ENCODE measurements at regions not wholly inside any gene's neighbourhood (a gene's known extent, or its start where the extent isn't known, plus 50 kb on each side); places are given as distances from the start of the nearest gene placed in this dataset.

DNA sequence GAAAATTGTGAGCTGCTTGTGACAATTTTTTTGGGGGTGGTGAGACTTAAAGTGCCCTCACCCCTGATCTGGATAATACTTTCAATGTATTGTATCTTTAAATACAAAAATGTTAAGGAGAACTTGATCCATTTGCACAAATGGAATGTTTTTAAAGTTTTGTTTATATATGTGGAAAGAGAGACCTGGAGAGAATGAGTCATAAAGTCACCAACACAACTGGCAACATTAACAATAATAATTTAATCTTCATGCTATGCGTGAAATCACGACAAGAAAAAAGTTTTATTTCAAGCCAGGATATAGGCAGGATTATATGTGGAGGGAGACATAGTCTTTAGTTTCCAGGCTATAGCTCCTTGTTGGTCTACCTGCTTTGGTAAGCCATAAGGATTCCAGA lies 537.5 kb downstream of the GPAM start:
- H3K4me1 Mint-ChIP-seq = no peaks in the 10 kb centered on the region
- 0 out of 2 replicates have a peak, but pooled peaks cover 2% of the 10 kb centered on the region for H3K27me3 Mint-ChIP-seq (ENCODE audit: low read depth)
- DNase-seq (ENCODE audit: low spot score) (no peak), ATAC-seq (no peak)
- CTCF ChIA-PET = interaction anchor here (1.1 kb wide), 1 partner anchor 47 kb away, joined by 5 read pairs; no protein-coding TSS in a partner anchor
- peaks cover 19% of the 10 kb centered on the region for H3K36me3 Mint-ChIP-seq
- peaks cover 48% of the 10 kb centered on the region for H3K9me3 Mint-ChIP-seq
- no peak overlapping the region for H3K4me3 Mint-ChIP-seq
- POLR2A ChIA-PET = no interaction called here
- TF ChIP-seq GRHL2 (CRISPR knock-in tag; IDR thresholded peaks at IDR 0.05; ENCODE audit: insufficient replicate concordance, severe bottlenecking) (no peak), PREB (CRISPR knock-in tag; IDR thresholded peaks at IDR 0.05; ENCODE audit: borderline replicate concordance) (no peak), ZNF416 (CRISPR knock-in tag; IDR thresholded peaks at IDR 0.05) (no peak), USF2 (CRISPR knock-in tag; IDR thresholded peaks at IDR 0.05) (no peak), NFE2L1 (CRISPR knock-in tag; IDR thresholded peaks at IDR 0.05) (no peak), ETV6 (CRISPR knock-in tag; IDR thresholded peaks at IDR 0.05) (no peak), FOXK1 (CRISPR knock-in tag; IDR thresholded peaks at IDR 0.05) (no peak), MYBL2 (CRISPR knock-in tag; IDR thresholded peaks at IDR 0.05) (no peak), NR2C2 (CRISPR knock-in tag; IDR thresholded peaks at IDR 0.05) (no peak), ATF6 (CRISPR knock-in tag; IDR thresholded peaks at IDR 0.05) (no peak), ZNF512 (CRISPR knock-in tag; IDR thresholded peaks at IDR 0.05; ENCODE audit: borderline replicate concordance) (no peak), ZNF423 (CRISPR knock-in tag; IDR thresholded peaks at IDR 0.05) (no peak), PRRX2 (CRISPR knock-in tag; IDR thresholded peaks at IDR 0.05) (no peak), OVOL2 (CRISPR knock-in tag; IDR thresholded peaks at IDR 0.05; ENCODE audit: borderline replicate concordance) (no peak), EMX1 (CRISPR knock-in tag; IDR thresholded peaks at IDR 0.05) (no peak), ESRRA (CRISPR knock-in tag; IDR thresholded peaks at IDR 0.05; ENCODE audit: borderline replicate concordance) (no peak)
- TF ChIP-seq, protein P1, sequence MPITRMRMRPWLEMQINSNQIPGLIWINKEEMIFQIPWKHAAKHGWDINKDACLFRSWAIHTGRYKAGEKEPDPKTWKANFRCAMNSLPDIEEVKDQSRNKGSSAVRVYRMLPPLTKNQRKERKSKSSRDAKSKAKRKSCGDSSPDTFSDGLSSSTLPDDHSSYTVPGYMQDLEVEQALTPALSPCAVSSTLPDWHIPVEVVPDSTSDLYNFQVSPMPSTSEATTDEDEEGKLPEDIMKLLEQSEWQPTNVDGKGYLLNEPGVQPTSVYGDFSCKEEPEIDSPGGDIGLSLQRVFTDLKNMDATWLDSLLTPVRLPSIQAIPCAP (CRISPR knock-in tag; IDR thresholded peaks at IDR 0.05) = no peak
- TF ChIP-seq, protein P2, sequence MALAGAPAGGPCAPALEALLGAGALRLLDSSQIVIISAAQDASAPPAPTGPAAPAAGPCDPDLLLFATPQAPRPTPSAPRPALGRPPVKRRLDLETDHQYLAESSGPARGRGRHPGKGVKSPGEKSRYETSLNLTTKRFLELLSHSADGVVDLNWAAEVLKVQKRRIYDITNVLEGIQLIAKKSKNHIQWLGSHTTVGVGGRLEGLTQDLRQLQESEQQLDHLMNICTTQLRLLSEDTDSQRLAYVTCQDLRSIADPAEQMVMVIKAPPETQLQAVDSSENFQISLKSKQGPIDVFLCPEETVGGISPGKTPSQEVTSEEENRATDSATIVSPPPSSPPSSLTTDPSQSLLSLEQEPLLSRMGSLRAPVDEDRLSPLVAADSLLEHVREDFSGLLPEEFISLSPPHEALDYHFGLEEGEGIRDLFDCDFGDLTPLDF (CRISPR knock-in tag; IDR thresholded peaks at IDR 0.05) = no peak
- TF ChIP-seq, protein P3, sequence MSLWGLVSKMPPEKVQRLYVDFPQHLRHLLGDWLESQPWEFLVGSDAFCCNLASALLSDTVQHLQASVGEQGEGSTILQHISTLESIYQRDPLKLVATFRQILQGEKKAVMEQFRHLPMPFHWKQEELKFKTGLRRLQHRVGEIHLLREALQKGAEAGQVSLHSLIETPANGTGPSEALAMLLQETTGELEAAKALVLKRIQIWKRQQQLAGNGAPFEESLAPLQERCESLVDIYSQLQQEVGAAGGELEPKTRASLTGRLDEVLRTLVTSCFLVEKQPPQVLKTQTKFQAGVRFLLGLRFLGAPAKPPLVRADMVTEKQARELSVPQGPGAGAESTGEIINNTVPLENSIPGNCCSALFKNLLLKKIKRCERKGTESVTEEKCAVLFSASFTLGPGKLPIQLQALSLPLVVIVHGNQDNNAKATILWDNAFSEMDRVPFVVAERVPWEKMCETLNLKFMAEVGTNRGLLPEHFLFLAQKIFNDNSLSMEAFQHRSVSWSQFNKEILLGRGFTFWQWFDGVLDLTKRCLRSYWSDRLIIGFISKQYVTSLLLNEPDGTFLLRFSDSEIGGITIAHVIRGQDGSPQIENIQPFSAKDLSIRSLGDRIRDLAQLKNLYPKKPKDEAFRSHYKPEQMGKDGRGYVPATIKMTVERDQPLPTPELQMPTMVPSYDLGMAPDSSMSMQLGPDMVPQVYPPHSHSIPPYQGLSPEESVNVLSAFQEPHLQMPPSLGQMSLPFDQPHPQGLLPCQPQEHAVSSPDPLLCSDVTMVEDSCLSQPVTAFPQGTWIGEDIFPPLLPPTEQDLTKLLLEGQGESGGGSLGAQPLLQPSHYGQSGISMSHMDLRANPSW (CRISPR knock-in tag; conservative IDR thresholded peaks at IDR 0.05; ENCODE audit: low read depth) = no peak
- no peak overlapping the region for H3K27ac Mint-ChIP-seq

All from WTC11 (cell line).